ENCODE measurements at regions not wholly inside any gene's neighbourhood (a gene's known extent, or its start where the extent isn't known, plus 50 kb on each side); places are given as distances from the start of the nearest gene placed in this dataset.
A peak's percentile ranks its signal among the peaks of the same experiment; 100 is the strongest.

DNA sequence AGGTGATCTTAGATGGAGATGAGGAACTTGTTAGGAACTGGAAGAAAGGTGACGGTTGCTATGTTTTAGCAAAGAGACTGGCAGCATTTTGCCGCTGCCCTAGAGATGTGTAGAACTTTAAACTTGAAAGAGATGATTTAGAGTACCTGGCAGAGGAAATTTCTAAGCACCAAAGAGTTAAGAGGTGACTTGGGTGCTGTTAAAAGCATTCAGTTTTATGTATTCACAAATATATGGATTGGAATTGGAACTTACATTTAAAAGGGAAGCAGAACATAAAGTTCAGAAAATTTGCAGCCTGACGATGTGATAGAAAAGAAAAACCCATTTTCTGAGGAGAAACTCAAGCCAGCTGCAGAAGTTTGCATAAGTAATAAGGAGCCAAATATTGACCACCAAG, 176.3 kb downstream of the MOXD1 start:
- H3K9me3 ChIP-seq (ENCODE audit: low read depth, low read length): no peaks in the 10 kb centered on the region
- peaks cover 17% of the 10 kb centered on the region for H3K4me1 ChIP-seq (ENCODE audit: insufficient read depth, low read length)
- no peaks in the 10 kb centered on the region for H3K79me2 ChIP-seq (ENCODE audit: insufficient read depth, low read length)
- no peak overlapping the region for H3K4me3 ChIP-seq (ENCODE audit: insufficient read depth, low read length)
- DNase-seq (ENCODE audit: insufficient read length, low spot score, missing footprints): no peak
- TF ChIP-seq, protein P1, sequence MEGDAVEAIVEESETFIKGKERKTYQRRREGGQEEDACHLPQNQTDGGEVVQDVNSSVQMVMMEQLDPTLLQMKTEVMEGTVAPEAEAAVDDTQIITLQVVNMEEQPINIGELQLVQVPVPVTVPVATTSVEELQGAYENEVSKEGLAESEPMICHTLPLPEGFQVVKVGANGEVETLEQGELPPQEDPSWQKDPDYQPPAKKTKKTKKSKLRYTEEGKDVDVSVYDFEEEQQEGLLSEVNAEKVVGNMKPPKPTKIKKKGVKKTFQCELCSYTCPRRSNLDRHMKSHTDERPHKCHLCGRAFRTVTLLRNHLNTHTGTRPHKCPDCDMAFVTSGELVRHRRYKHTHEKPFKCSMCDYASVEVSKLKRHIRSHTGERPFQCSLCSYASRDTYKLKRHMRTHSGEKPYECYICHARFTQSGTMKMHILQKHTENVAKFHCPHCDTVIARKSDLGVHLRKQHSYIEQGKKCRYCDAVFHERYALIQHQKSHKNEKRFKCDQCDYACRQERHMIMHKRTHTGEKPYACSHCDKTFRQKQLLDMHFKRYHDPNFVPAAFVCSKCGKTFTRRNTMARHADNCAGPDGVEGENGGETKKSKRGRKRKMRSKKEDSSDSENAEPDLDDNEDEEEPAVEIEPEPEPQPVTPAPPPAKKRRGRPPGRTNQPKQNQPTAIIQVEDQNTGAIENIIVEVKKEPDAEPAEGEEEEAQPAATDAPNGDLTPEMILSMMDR (IDR thresholded peaks at IDR 0.05; ENCODE audit: extremely low read depth, low read depth, low read length): no peak
- H3K36me3 ChIP-seq (ENCODE audit: insufficient read depth, low read length): no peaks in the 10 kb centered on the region
- H4K20me1 ChIP-seq (ENCODE audit: insufficient read depth, low read length): no peaks in the 10 kb centered on the region
- H3K27me3 ChIP-seq (ENCODE audit: insufficient read depth, low read length): no peaks in the 10 kb centered on the region
- H3K27ac ChIP-seq (ENCODE audit: low read depth, low read length): no peak overlapping the region
- no peak overlapping the region for H3K4me2 ChIP-seq (ENCODE audit: insufficient read depth, low read length)
- no peak overlapping the region for H2AFZ ChIP-seq (ENCODE audit: low read length)

GRCh38 chr6:132220800-132221199, 180.5 kb downstream of the MOXD1 start:
- Histone ChIP-seq H3K27ac (ENCODE audit: low read depth, low read length) (no peak overlapping the region), H3K4me1 (ENCODE audit: insufficient read depth, low read length) (peaks cover 5% of the 10 kb centered on the region), H3K27me3 (ENCODE audit: insufficient read depth, low read length) (no peaks in the 10 kb centered on the region), H3K4me3 (ENCODE audit: insufficient read depth, low read length) (no peak overlapping the region), H3K36me3 (ENCODE audit: insufficient read depth, low read length) (no peaks in the 10 kb centered on the region), H3K79me2 (ENCODE audit: insufficient read depth, low read length) (no peaks in the 10 kb centered on the region), H4K20me1 (ENCODE audit: insufficient read depth, low read length) (no peaks in the 10 kb centered on the region), H2AFZ (ENCODE audit: low read length) (no peak overlapping the region), H3K9me3 (ENCODE audit: low read depth, low read length) (no peaks in the 10 kb centered on the region), H3K4me2 (ENCODE audit: insufficient read depth, low read length) (no peak overlapping the region)
- TF ChIP-seq, protein P1 (IDR thresholded peaks at IDR 0.05; ENCODE audit: extremely low read depth, low read depth, low read length): no peak
- no peak for DNase-seq (ENCODE audit: insufficient read length, low spot score, missing footprints)

GRCh38 chr6:132219901-132220300, 181.4 kb downstream of the MOXD1 start:
- Histone ChIP-seq H3K4me1 (ENCODE audit: insufficient read depth, low read length) (peaks cover 8% of the 10 kb centered on the region), H4K20me1 (ENCODE audit: insufficient read depth, low read length) (no peaks in the 10 kb centered on the region), H3K79me2 (ENCODE audit: insufficient read depth, low read length) (no peaks in the 10 kb centered on the region), H2AFZ (ENCODE audit: low read length) (no peak overlapping the region), H3K36me3 (ENCODE audit: insufficient read depth, low read length) (no peaks in the 10 kb centered on the region), H3K27me3 (ENCODE audit: insufficient read depth, low read length) (no peaks in the 10 kb centered on the region), H3K9me3 (ENCODE audit: low read depth, low read length) (no peaks in the 10 kb centered on the region), H3K4me2 (ENCODE audit: insufficient read depth, low read length) (no peak overlapping the region), H3K27ac (ENCODE audit: low read depth, low read length) (no peak overlapping the region), H3K4me3 (ENCODE audit: insufficient read depth, low read length) (no peak overlapping the region)
- peak; percentile 8 for DNase-seq (ENCODE audit: insufficient read length, low spot score, missing footprints)
- TF ChIP-seq, protein P1 (IDR thresholded peaks at IDR 0.05; ENCODE audit: extremely low read depth, low read depth, low read length): no peak

- DNase-seq (ENCODE audit: insufficient read length, low spot score, missing footprints): no peak
- no peak overlapping the region for H3K4me3 ChIP-seq (ENCODE audit: insufficient read depth, low read length)
- H4K20me1 ChIP-seq (ENCODE audit: insufficient read depth, low read length): no peaks in the 10 kb centered on the region
- H3K9me3 ChIP-seq (ENCODE audit: low read depth, low read length): no peaks in the 10 kb centered on the region
- H2AFZ ChIP-seq (ENCODE audit: low read length): no peak overlapping the region
- H3K4me1 ChIP-seq (ENCODE audit: insufficient read depth, low read length): peaks cover 8% of the 10 kb centered on the region
- peak overlapping the region; percentile 15 for H3K27ac ChIP-seq (ENCODE audit: low read depth, low read length)
- TF ChIP-seq, protein P1 (IDR thresholded peaks at IDR 0.05; ENCODE audit: extremely low read depth, low read depth, low read length): peak; percentile 63
- H3K4me2 ChIP-seq (ENCODE audit: insufficient read depth, low read length): no peak overlapping the region
- no peaks in the 10 kb centered on the region for H3K36me3 ChIP-seq (ENCODE audit: insufficient read depth, low read length)
- H3K79me2 ChIP-seq (ENCODE audit: insufficient read depth, low read length): no peaks in the 10 kb centered on the region
- H3K27me3 ChIP-seq (ENCODE audit: insufficient read depth, low read length): no peaks in the 10 kb centered on the region
Observed at GRCh38 chr6:132218059-132218696, 183.1 kb downstream of the MOXD1 start.
